DOHH2 (cell line): ENCODE measurements at regions not wholly inside any gene's neighbourhood (a gene's known extent, or its start where the extent isn't known, plus 50 kb on each side); places are given as distances from the start of the nearest gene placed in this dataset.
"Not testable (repeated sequence)": the region's sequence is repeated elsewhere in the genome, so short reads cannot be mapped to it uniquely, and the experiment has no call there.

Experiments used
- H3F3A ChIP-seq: fragments of 200-600 bp; sonication (generic), shearing (Covaris generic); 2 replicates; pipeline ENCODE4 v1.6.0; 2016; ENCODE audit warnings: antibody characterized with exemption, mild to moderate bottlenecking; ENCODE audit not compliant: control insufficient read depth, insufficient read depth
- H3K27ac ChIP-seq: fragments of 200-600 bp; sonication (generic); 2 replicates; pipeline ENCODE4 v1.5.1; 2014; ENCODE audit warnings: low read depth, mild to moderate bottlenecking, low read length, moderate library complexity
- H3K27me3 ChIP-seq: fragments of 200-600 bp; sonication (generic); 2 replicates; pipeline ENCODE4 v1.6.1; 2014; ENCODE audit warnings: mild to moderate bottlenecking, low read length, mixed read lengths; ENCODE audit not compliant: control insufficient read depth
- H3K36me3 ChIP-seq: fragments of 200-600 bp; sonication (generic); 2 replicates; pipeline ENCODE4 v1.6.1; 2014; ENCODE audit warnings: mild to moderate bottlenecking, low read length, moderate library complexity, mixed read lengths; ENCODE audit not compliant: control insufficient read depth
- H3K4me1 ChIP-seq: fragments of 200-600 bp; sonication (generic); 2 replicates; pipeline ENCODE4 v1.6.1; 2014; ENCODE audit warnings: mild to moderate bottlenecking, low read length, mixed read lengths; ENCODE audit not compliant: control insufficient read depth
- H3K4me2 ChIP-seq: fragments of 200-600 bp; sonication (generic); 2 replicates; pipeline ENCODE4 v1.6.0; 2014; ENCODE audit warnings: mild to moderate bottlenecking, low read length, moderate library complexity
- H3K4me3 ChIP-seq: fragments of 200-600 bp; sonication (generic); 2 replicates; pipeline ENCODE4 v1.5.1; 2014; ENCODE audit warnings: mild to moderate bottlenecking, low read length, mixed read lengths
- H3K79me2 ChIP-seq: fragments of 200-600 bp; sonication (generic); 2 replicates; pipeline ENCODE4 v1.6.1; 2014; ENCODE audit warnings: mild to moderate bottlenecking, low read length, mixed read lengths; ENCODE audit not compliant: control insufficient read depth
- H3K9me2 ChIP-seq: fragments of 200-600 bp; sonication (generic); replicated peaks from 2 replicates; pipeline ENCODE4 v1.6.1; 2014; ENCODE audit warnings: mild to moderate bottlenecking, low read length, mixed read lengths; ENCODE audit not compliant: control insufficient read depth
- H3K9me3 ChIP-seq: fragments of 200-600 bp; sonication (generic); 2 replicates; pipeline ENCODE4 v1.6.1; 2014; ENCODE audit warnings: antibody characterized with exemption, low read length, mixed read lengths; ENCODE audit not compliant: control insufficient read depth, insufficient read depth
- H4K20me1 ChIP-seq: fragments of 200-600 bp; sonication (generic); 2 replicates; pipeline ENCODE4 v1.6.0; 2014; ENCODE audit warnings: low read depth, mild to moderate bottlenecking, antibody characterized with exemption, low read length, moderate library complexity; ENCODE audit not compliant: control insufficient read depth, insufficient read depth
- EZH2phosphoT487 ChIP-seq: fragments of 200-600 bp; sonication (generic); IDR thresholded peaks from 2 replicates; pipeline ENCODE4 v1.6.1; 2017; ENCODE audit warnings: borderline replicate concordance, mild to moderate bottlenecking, antibody characterized with exemption, low read length, moderate library complexity, mixed read lengths
- TF ChIP-seq, protein P1 (sequence below): fragments of 200-600 bp; sonication (generic); IDR thresholded peaks from one replicate; pipeline ENCODE4 v1.5.1; 2014; ENCODE audit warnings: antibody characterized with exemption, mild to moderate bottlenecking, low read depth, low read length; ENCODE audit not compliant: poor library complexity, severe bottlenecking

- H3K79me2 ChIP-seq, result no peaks in the 10 kb centered on the region
- H3F3A ChIP-seq, result no peaks in the 10 kb centered on the region
- TF ChIP-seq, protein P1, sequence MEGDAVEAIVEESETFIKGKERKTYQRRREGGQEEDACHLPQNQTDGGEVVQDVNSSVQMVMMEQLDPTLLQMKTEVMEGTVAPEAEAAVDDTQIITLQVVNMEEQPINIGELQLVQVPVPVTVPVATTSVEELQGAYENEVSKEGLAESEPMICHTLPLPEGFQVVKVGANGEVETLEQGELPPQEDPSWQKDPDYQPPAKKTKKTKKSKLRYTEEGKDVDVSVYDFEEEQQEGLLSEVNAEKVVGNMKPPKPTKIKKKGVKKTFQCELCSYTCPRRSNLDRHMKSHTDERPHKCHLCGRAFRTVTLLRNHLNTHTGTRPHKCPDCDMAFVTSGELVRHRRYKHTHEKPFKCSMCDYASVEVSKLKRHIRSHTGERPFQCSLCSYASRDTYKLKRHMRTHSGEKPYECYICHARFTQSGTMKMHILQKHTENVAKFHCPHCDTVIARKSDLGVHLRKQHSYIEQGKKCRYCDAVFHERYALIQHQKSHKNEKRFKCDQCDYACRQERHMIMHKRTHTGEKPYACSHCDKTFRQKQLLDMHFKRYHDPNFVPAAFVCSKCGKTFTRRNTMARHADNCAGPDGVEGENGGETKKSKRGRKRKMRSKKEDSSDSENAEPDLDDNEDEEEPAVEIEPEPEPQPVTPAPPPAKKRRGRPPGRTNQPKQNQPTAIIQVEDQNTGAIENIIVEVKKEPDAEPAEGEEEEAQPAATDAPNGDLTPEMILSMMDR, result no peak
- no peak for TF ChIP-seq EZH2phosphoT487
- no peaks in the 10 kb centered on the region for H3K4me1 ChIP-seq
- H3K4me2 ChIP-seq, result no peak overlapping the region
- H3K27ac ChIP-seq, result no peak overlapping the region
- no peak overlapping the region for H3K4me3 ChIP-seq
- no peaks in the 10 kb centered on the region for H3K36me3 ChIP-seq
- no peaks in the 10 kb centered on the region for H3K9me2 ChIP-seq
- H3K27me3 ChIP-seq, result no peaks in the 10 kb centered on the region
- H3K9me3 ChIP-seq, result no peaks in the 10 kb centered on the region
- H4K20me1 ChIP-seq, result no peaks in the 10 kb centered on the region
Observed at GRCh38 chr13:107927557-107927956, 287.8 kb downstream of the LIG4 start.

- not testable (repeated sequence) for H4K20me1 ChIP-seq, H3K36me3 ChIP-seq, H3K4me1 ChIP-seq, H3K4me2 ChIP-seq, H3K9me3 ChIP-seq, H3K4me3 ChIP-seq, H3K27me3 ChIP-seq, H3K27ac ChIP-seq, H3K9me2 ChIP-seq, H3K79me2 ChIP-seq, H3F3A ChIP-seq
Observed at GRCh38 chr13:107926515-107926914, 288.8 kb downstream of the LIG4 start.

DNA sequence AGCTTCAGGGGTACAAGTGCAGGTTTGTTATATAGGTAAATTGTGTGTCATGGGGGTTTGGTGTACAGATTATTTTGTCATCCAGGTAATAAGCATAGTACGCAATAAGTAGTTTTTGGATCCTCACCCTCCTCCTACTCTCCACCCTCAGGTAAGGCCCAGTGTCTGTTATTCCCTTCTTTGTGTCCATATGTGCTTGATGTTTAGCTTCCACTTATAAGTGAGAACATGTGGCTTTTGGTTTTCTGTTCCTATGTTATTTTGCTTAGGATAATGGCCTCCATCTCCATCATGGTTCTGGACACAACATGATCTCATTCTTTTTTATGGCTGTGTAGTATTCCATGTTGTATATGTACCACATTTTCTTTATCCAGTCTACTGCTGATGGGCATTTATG is 298.4 kb downstream of the LIG4 start:
- not testable (repeated sequence) for H3K27me3 ChIP-seq, H3K9me2 ChIP-seq

GRCh38 chr13:107912745-107913144 is 302.6 kb downstream of the LIG4 start:
- Histone ChIP-seq H3F3A (no peaks in the 10 kb centered on the region), H4K20me1 (no peaks in the 10 kb centered on the region), H3K27me3 (no peaks in the 10 kb centered on the region), H3K36me3 (no peaks in the 10 kb centered on the region), H3K4me3 (no peak overlapping the region), H3K9me2 (no peaks in the 10 kb centered on the region), H3K79me2 (no peaks in the 10 kb centered on the region), H3K27ac (no peak overlapping the region), H3K4me2 (no peak overlapping the region), H3K4me1 (no peaks in the 10 kb centered on the region), H3K9me3 (no peaks in the 10 kb centered on the region)
- TF ChIP-seq, protein P1, result no peak
- TF ChIP-seq EZH2phosphoT487, result no peak

More for the DNA sequence above, 298.4 kb downstream of the LIG4 start:
- H4K20me1 ChIP-seq, H3K36me3 ChIP-seq, H3K27ac ChIP-seq, H3K4me1 ChIP-seq, H3K79me2 ChIP-seq, H3K9me3 ChIP-seq, H3K4me3 ChIP-seq, H3K4me2 ChIP-seq, H3F3A ChIP-seq: not testable (repeated sequence)
